ENCODE measurements at regions not wholly inside any gene's neighbourhood (a gene's known extent, or its start where the extent isn't known, plus 50 kb on each side); places are given as distances from the start of the nearest gene placed in this dataset.

- H2AFZ ChIP-seq (ENCODE audit: control insufficient read depth, low read depth, low read length), result no peak overlapping the region
- H3K4me1 ChIP-seq (ENCODE audit: control insufficient read depth, insufficient read depth, low read length), result no peaks in the 10 kb centered on the region
- TF ChIP-seq RELA (IDR thresholded peaks at IDR 0.05; ENCODE audit: borderline replicate concordance, partially characterized antibody) (no peak), USF2 (IDR thresholded peaks at IDR 0.05; ENCODE audit: borderline replicate concordance, low read depth, low read length) (no peak), MTA2 (IDR thresholded peaks at IDR 0.05; ENCODE audit: low read depth) (no peak), LARP7 (IDR thresholded peaks at IDR 0.05) (no peak), ZNF274 (IDR thresholded peaks at IDR 0.05; ENCODE audit: insufficient read depth, insufficient read length) (no peak), POLR2A (IDR thresholded peaks at IDR 0.05; ENCODE audit: low read depth, low read length) (no peak), HDGF (IDR thresholded peaks at IDR 0.05) (no peak), HSF1 (IDR thresholded peaks at IDR 0.05; ENCODE audit: low read depth, low read length) (no peak), NFXL1 (IDR thresholded peaks at IDR 0.05; ENCODE audit: borderline replicate concordance) (no peak), PAX5 (IDR thresholded peaks at IDR 0.05; ENCODE audit: borderline replicate concordance, low read depth, low read length) (no peak), CBX3 (IDR thresholded peaks at IDR 0.05; ENCODE audit: borderline replicate concordance, low read depth) (no peak)
- BruUV-seq (replicated peaks), result no TSS peak
- ChIA-PET RAD21 (ENCODE audit: unreplicated experiment) (no interaction called here), SMC1A (ENCODE audit: uncharacterized antibody, unreplicated experiment) (no interaction called here), CTCF (no interaction called here), POLR2A (no interaction called here)
- DNase-seq (ENCODE audit: low read depth, low spot score) (no peak), FAIRE-seq (no peak), ATAC-seq (no peak)
- in situ Hi-C loops (cut with MboI), result loop anchor here (5.0 kb wide), 1 partner anchor 51 kb away; no protein-coding TSS in a partner anchor
- no peaks in the 10 kb centered on the region for H3K79me2 ChIP-seq (ENCODE audit: control insufficient read depth, insufficient read depth, low read length)
- no peak overlapping the region for H3K4me2 ChIP-seq (ENCODE audit: control insufficient read depth, insufficient read depth)
- H3K27me3 ChIP-seq (replicated peaks in 1 of 2; ENCODE audit: control insufficient read depth in 2 of 2, insufficient read depth in 2 of 2, low read length in 1 of 2), result no peaks in the 10 kb centered on the region
- H3K9me3 ChIP-seq (replicated peaks; ENCODE audit: control insufficient read depth, insufficient read depth, low read length), result no peaks in the 10 kb centered on the region
- no peaks in the 10 kb centered on the region for H3K36me3 ChIP-seq (ENCODE audit: control insufficient read depth in 2 of 2, insufficient read depth in 2 of 2, low read length in 1 of 2)
- intact Hi-C loops (cut with micrococcal nuclease; ENCODE audit: unreplicated experiment), result no loop called here
- H4K20me1 ChIP-seq (ENCODE audit: control insufficient read depth, insufficient read depth), result no peaks in the 10 kb centered on the region
- no peak overlapping the region for H3K9ac ChIP-seq (ENCODE audit: control insufficient read depth, insufficient read depth, low read length)
- H3K27ac ChIP-seq (ENCODE audit: control insufficient read depth, insufficient read depth), result no peak overlapping the region
- H3K4me3 ChIP-seq, result no peak overlapping the region
Observed at GRCh38 chr2:124996406-124996805, 971.3 kb downstream of the CNTNAP5 start.

All from GM12878 (cell line).